ENCODE measurements at regions not wholly inside any gene's neighbourhood (a gene's known extent, or its start where the extent isn't known, plus 50 kb on each side); places are given as distances from the start of the nearest gene placed in this dataset.

DNA sequence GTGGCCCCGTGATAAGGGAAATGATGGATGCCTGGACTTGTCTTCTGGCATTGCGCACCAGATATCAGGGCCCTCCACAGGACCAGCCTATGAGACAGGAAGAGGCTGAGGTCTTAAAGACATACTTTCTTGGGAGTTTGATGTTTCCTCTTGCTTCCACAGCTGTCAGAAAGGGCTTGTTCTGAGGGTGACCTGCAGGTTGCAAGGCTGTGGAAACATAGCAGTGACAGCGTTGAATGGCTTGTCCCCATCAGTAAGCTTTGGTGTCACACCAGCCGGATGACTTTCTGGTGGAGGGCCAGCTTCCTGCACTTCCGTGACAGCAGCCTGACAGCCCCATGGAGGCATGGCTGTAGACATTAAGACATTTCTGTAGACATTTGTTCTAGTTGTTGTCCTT, 143.2 kb downstream of the C9orf152 start:
- H4K20me1 ChIP-seq (ENCODE audit: insufficient read depth, poor library complexity, severe bottlenecking) = peaks cover 7% of the 10 kb centered on the region
- WGBS (ENCODE audit: low lambda C conversion rate, missing lambda C conversion rate) = 95% methylated on average over 5 of the region's 5 CpGs

GRCh38 chr9:110065532-110065931, 142.4 kb downstream of the C9orf152 start:
- Histone ChIP-seq H3K4me1 (ENCODE audit: insufficient read depth) (no peaks in the 10 kb centered on the region), H3K9me2 (replicated peaks; ENCODE audit: insufficient read depth) (no peaks in the 10 kb centered on the region), H3K4me3 (no peak overlapping the region), H3K9me3 (ENCODE audit: low read depth) (no peaks in the 10 kb centered on the region), H3K27ac (no peak overlapping the region), H3K4me2 (no peak overlapping the region), H2AFZ (no peak overlapping the region), H3K27me3 (no peaks in the 10 kb centered on the region), H3K36me3 (replicated peaks; ENCODE audit: insufficient read depth, low read depth) (no peaks in the 10 kb centered on the region), H3K79me2 (peaks cover 9% of the 10 kb centered on the region), H4K20me1 (ENCODE audit: insufficient read depth, poor library complexity, severe bottlenecking) (peaks cover 7% of the 10 kb centered on the region)
- DNase-seq (ENCODE audit: low spot score) = no peak
- no peak for TF ChIP-seq EZH2phosphoT487 (IDR thresholded peaks at IDR 0.05; ENCODE audit: low read depth, severe bottlenecking, unreplicated experiment)
- no peak for TF ChIP-seq EZH2 (IDR thresholded peaks at IDR 0.05; ENCODE audit: borderline replicate concordance)
- TF ChIP-seq CTCF (IDR thresholded peaks at IDR 0.05; ENCODE audit: poor library complexity) = no peak
- 82% methylated on average over 2 of the region's 2 CpGs for WGBS (ENCODE audit: low lambda C conversion rate, missing lambda C conversion rate)

More for the DNA sequence above, 143.2 kb downstream of the C9orf152 start:
- Histone ChIP-seq H3K79me2 (peaks cover 9% of the 10 kb centered on the region), H3K9me2 (replicated peaks; ENCODE audit: insufficient read depth) (no peaks in the 10 kb centered on the region), H3K4me3 (no peak overlapping the region), H3K9me3 (ENCODE audit: low read depth) (no peaks in the 10 kb centered on the region), H3K4me2 (no peak overlapping the region), H3K36me3 (replicated peaks; ENCODE audit: insufficient read depth, low read depth) (no peaks in the 10 kb centered on the region), H2AFZ (no peak overlapping the region), H3K27me3 (no peaks in the 10 kb centered on the region), H3K27ac (no peak overlapping the region), H3K4me1 (ENCODE audit: insufficient read depth) (no peaks in the 10 kb centered on the region)
- TF ChIP-seq EZH2phosphoT487 (IDR thresholded peaks at IDR 0.05; ENCODE audit: low read depth, severe bottlenecking, unreplicated experiment) = no peak
- no peak for TF ChIP-seq EZH2 (IDR thresholded peaks at IDR 0.05; ENCODE audit: borderline replicate concordance)
- no peak for TF ChIP-seq CTCF (IDR thresholded peaks at IDR 0.05; ENCODE audit: poor library complexity)
- DNase-seq (ENCODE audit: low spot score) = no peak

DNA sequence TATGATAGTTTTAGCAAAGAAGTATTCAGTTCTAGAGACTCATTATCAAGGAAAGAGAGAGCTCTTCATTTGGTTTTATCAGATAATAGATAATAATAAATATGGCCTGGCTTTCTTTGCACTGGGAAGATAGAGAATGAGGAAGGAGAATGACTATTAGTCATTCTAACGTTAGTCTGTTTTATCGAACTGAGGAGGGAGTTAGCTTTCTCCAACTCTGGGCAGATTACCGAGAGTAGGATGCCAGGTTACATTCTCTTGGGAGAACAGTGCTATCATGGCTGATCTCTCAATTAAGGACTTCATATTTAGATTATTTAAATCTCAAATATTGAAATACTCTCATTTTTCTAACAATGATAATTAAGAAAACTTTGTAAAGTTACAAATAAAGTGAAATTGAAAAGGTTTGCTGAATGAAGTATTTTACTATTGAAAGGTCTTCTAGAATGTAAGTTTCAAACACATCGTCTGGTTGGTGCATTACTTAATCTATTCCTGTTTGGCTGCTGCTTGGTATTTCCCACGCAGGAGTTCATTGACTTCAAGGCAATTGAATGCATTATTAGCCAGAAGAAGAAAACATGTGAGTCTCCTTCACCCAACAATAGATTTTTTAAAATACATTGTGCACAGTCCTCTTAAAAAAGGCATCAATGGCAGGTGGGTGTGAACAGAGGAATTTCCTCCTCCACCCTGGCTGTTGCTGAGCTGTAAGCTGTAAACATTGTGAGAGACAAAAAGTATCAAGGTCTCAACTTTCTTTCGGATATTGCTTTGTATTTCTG, 140.8 kb downstream of the C9orf152 start:
- DNase-seq (ENCODE audit: low spot score) = no peak
- Histone ChIP-seq H3K9me2 (replicated peaks; ENCODE audit: insufficient read depth) (no peaks in the 10 kb centered on the region), H3K9me3 (ENCODE audit: low read depth) (no peaks in the 10 kb centered on the region), H3K4me1 (ENCODE audit: insufficient read depth) (no peaks in the 10 kb centered on the region), H3K27ac (no peak overlapping the region), H2AFZ (no peak overlapping the region), H4K20me1 (ENCODE audit: insufficient read depth, poor library complexity, severe bottlenecking) (peaks cover 7% of the 10 kb centered on the region), H3K4me2 (no peak overlapping the region), H3K4me3 (no peak overlapping the region), H3K27me3 (no peaks in the 10 kb centered on the region), H3K36me3 (replicated peaks; ENCODE audit: insufficient read depth, low read depth) (no peaks in the 10 kb centered on the region), H3K79me2 (peaks cover 7% of the 10 kb centered on the region)
- 65% methylated on average over 6 of the region's 6 CpGs for WGBS (ENCODE audit: low lambda C conversion rate, missing lambda C conversion rate)
- TF ChIP-seq EZH2phosphoT487 (IDR thresholded peaks at IDR 0.05; ENCODE audit: low read depth, severe bottlenecking, unreplicated experiment) (no peak), CTCF (IDR thresholded peaks at IDR 0.05; ENCODE audit: poor library complexity) (no peak), EZH2 (IDR thresholded peaks at IDR 0.05; ENCODE audit: borderline replicate concordance) (no peak)

Data from hepatocyte (in vitro differentiated cells).